Astrocyte of the spinal cord (primary cell): ENCODE measurements at regions not wholly inside any gene's neighbourhood (a gene's known extent, or its start where the extent isn't known, plus 50 kb on each side); places are given as distances from the start of the nearest gene placed in this dataset.

Source experiments
- DNase-seq: peaks from one replicate; pipeline ENCODE4 v3.0.0; 2011; ENCODE audit warnings: low read depth, low spot score
- H3K4me3 ChIP-seq: 2 replicates; pipeline ENCODE4 v1.5.1; 2011; ENCODE audit warnings: low read depth, mild to moderate bottlenecking, low read length, moderate library complexity
- in situ Hi-C: cut with HindIII; loops from 2 replicates; pipeline ENCODE4 v1.10.0; 2017; ENCODE audit warnings: low sequenced_read_pairs
- TF ChIP-seq, protein P1 (sequence below): IDR thresholded peaks from 2 replicates; pipeline ENCODE4 v1.5.1; 2012; ENCODE audit warnings: low read depth, mild to moderate bottlenecking, low read length, inconsistent platforms

DNA sequence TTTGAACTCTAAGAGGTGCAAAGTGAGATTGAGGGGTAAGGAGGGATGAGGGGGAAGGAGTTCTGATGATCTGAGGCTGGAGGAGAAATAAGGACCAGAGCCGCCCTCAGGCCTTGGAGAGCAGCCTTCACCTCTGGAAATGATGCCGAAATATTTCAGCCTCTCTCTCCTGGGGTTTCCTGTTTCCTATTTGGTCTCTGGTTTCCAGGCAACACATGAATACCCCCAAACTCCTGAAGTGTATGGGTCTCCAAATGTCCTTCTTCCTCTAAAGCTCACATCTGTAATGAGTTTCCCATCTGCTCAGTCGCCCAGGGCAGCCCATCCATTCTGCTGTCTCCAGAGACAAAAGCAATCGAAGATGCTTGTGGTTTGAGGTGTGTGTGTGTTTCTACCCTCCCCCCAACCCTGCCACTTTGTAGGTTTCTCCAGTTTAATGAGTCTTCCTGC lies 52.0 kb upstream of the FAM20B start:
- TF ChIP-seq, protein P1, sequence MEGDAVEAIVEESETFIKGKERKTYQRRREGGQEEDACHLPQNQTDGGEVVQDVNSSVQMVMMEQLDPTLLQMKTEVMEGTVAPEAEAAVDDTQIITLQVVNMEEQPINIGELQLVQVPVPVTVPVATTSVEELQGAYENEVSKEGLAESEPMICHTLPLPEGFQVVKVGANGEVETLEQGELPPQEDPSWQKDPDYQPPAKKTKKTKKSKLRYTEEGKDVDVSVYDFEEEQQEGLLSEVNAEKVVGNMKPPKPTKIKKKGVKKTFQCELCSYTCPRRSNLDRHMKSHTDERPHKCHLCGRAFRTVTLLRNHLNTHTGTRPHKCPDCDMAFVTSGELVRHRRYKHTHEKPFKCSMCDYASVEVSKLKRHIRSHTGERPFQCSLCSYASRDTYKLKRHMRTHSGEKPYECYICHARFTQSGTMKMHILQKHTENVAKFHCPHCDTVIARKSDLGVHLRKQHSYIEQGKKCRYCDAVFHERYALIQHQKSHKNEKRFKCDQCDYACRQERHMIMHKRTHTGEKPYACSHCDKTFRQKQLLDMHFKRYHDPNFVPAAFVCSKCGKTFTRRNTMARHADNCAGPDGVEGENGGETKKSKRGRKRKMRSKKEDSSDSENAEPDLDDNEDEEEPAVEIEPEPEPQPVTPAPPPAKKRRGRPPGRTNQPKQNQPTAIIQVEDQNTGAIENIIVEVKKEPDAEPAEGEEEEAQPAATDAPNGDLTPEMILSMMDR, result no peak
- in situ Hi-C loops, result no loop called here
- peak; percentile 54 for DNase-seq
- no peak overlapping the region for H3K4me3 ChIP-seq
